NCI-H446 treated with DMSO at 0.1 percent for 48 hours (cell line): ENCODE measurements at regions not wholly inside any gene's neighbourhood (a gene's known extent, or its start where the extent isn't known, plus 50 kb on each side); places are given as distances from the start of the nearest gene placed in this dataset.
"Not testable (repeated sequence)": the region's sequence is repeated elsewhere in the genome, so short reads cannot be mapped to it uniquely, and the experiment has no call there.

Source experiments
- DNase-seq: peaks from one replicate; lab custom pipeline; 2025; lab: John Stamatoyannopoulos, UW

GRCh38 chr6:25160134-25160533, 119.0 kb upstream of the CARMIL1 start:
- DNase-seq, result not testable (repeated sequence)

- no peak for DNase-seq
Measured at GRCh38 chr6:25165177-25165576, 114.0 kb upstream of the CARMIL1 start.

DNA sequence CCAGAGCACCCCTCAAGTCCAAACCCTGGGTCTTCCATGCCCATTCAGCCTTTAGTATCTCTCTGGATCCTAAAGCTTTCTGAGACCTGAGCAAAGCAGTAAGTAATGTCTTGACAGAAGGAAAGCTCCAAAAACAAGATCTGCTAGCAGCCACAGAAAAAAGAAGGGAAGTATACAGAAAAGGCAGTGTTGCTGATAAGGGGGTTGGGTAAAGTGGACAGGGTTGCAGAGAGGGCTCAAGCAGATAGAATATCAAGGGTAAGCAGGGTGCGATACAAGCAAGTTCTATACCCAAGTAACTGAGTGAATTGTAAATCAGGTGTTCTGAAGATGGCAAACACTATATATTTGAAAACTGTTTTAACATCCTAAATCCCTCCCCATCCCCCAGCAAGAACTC, 113.4 kb upstream of the CARMIL1 start:
- no peak for DNase-seq

GRCh38 chr6:25166955-25167748, 112.0 kb upstream of the CARMIL1 start:
- no peak for DNase-seq

DNA sequence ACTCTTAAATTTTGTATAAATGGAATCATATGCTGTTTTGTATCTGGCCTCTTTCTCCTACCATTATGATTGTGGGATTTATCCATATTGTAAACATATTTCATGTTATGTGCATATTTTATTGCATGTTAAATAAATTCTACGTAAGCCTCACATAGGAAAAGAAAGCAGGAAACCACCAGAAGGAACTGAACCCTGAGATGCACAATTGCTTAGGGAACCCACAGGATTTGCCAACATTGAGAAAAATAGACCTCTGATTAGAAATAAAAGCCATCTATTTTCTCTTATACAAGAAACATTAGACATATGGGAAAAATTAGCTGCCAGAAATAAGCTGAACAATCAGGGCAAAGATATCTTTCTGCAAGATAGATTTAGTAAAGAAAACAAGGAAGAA, 111.2 kb upstream of the CARMIL1 start:
- no peak for DNase-seq

- DNase-seq, result no peak
Measured at GRCh38 chr6:25168637-25169036, 110.5 kb upstream of the CARMIL1 start.

DNA sequence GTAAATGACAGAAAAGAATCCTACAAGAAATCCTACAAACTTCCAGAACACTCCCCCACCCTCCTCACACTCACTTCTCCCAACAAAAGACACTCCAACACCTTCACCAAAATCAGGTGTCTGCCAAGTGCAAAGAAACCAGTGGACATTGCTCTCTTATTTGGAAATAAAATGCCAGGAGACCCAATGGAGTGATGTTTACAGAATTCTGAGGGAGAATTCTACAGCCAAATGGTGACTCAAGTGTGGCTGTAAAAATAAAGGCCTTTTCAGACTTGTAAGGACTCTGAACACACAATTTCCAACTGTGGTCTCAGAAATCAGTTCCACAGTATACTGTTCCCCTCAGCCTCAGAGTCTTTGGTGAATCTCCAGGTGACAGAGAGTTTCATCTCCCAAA, 109.6 kb upstream of the CARMIL1 start:
- DNase-seq, result no peak

GRCh38 chr6:25169961-25170360, 109.2 kb upstream of the CARMIL1 start:
- DNase-seq, result no peak

GRCh38 chr6:25170640-25171039, 108.5 kb upstream of the CARMIL1 start:
- DNase-seq, result no peak

DNA sequence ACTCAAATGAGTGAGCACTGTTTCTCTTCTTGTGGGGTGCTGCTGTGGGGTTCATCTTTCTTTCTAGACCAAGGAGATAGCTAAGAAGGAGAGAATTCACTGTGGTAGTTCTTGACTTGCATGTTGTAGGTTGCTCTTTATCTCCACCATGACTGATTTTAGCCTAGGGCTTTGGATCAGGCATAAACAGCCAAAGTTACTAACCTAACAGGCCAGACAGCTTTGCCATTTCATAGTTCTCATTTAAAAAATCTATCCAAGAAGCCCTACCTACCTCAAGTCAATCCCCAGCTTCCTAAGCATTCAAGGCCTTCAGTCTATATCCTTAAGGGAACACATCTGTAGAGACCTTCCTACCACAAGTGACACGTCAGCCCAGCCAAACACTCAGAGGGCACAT, 107.9 kb upstream of the CARMIL1 start:
- no peak for DNase-seq

- DNase-seq, result no peak
Measured at GRCh38 chr6:25172819-25173218, 106.4 kb upstream of the CARMIL1 start.

DNA sequence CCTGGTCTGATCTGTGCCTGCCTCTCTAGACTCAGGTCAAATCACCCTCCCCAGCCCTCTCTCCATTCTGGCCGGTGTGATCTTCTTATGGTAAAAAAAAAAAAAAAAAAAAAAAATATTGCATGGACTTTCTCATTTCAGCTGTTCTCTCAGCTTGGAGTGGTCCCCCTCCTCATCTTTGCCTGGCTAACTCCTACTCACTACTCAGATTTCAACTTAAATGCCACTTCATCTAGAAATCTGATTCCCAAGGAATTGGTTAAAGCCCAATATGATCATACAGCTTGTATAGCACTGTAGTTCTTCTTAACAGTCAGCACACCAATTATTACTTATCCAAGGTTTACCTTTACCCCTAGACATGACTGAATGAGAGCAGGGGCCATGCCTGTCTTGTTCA, 105.9 kb upstream of the CARMIL1 start:
- no peak for DNase-seq

DNA sequence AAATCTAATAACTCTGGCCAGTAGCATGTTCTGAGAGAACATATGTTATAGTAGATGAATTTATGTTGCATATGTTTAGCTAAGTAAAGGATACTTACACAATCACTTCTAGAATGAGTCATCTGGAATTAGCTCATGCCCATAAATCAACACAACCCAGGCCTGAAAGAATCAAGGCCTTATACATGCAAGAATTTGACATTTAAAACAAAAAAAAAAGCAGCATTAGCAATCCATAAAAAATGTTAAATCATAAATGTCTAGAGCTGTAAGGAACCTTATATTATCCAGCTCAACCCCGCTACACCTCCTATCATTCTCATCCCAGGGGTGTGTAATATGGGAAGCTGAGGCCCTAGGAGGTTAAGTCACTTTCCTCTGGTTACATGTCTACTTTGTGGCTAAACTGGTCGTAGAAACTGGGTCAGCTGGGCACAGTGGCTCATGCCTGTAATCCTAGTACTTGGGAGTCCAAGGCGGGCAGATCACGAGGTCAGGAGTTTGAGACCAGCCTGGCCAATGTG, 105.2 kb upstream of the CARMIL1 start:
- no peak for DNase-seq

- DNase-seq, result no peak
Measured at GRCh38 chr6:25174678-25175077, 104.5 kb upstream of the CARMIL1 start.

DNA sequence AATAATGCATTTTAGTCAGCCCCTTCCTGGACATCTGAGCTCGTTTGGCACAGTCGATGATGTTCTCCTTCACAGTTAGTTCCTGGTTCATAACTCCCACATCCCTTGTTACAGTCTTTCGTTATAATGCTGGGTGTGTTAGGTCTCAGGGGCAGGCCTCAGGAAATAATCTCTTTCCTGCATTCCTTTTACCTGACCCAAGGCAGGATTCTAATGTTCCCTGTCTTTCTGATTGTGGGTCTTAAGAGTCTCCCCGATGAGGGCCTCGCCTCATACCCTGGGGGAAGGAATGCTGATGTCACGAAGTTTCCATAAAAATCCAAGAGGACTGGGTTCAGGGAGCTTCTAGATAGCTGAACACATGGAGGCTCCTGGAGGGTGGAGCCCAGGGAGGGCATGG, 104.0 kb upstream of the CARMIL1 start:
- DNase-seq, result no peak

GRCh38 chr6:25175681-25176080, 103.5 kb upstream of the CARMIL1 start:
- no peak for DNase-seq

GRCh38 chr6:25176466-25176865, 102.7 kb upstream of the CARMIL1 start:
- no peak for DNase-seq

- DNase-seq, result no peak
Measured at GRCh38 chr6:25177500-25178028, 101.6 kb upstream of the CARMIL1 start.

GRCh38 chr6:25178336-25179035, 100.7 kb upstream of the CARMIL1 start:
- DNase-seq, result no peak

DNA sequence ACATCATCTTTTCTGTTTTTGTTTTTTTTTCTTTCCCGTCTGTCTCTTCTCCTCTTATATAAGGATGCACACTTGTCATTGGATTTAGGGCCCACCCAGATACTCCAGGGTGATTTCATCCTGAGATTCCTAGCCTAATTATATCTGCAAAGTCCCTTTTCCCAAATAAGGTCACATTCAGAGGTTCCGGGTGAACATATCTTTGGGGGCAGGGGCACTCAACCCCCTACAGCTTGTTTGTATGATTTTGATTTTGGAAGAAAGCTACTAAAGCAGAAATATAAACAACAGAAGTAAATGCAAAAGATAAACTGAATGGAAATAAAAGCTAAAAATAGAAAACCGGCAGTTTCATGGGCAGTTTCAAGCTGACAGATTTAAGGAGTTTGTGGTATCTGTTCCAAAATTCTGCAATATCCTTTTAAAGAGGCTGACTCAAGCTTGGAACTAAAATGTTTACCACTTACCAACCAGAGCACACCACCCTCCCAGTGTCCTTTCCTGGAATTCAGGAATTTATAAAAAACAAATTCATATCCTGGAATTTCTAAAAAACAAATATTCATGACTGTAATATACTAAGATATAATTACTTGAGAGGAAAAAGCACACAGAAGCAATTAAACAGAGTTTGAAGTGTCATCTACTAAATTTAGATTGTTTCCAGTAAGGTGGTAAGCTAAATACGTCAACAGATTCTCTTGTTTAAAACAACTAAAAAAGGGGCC, 100.0 kb upstream of the CARMIL1 start:
- DNase-seq, result no peak

DNA sequence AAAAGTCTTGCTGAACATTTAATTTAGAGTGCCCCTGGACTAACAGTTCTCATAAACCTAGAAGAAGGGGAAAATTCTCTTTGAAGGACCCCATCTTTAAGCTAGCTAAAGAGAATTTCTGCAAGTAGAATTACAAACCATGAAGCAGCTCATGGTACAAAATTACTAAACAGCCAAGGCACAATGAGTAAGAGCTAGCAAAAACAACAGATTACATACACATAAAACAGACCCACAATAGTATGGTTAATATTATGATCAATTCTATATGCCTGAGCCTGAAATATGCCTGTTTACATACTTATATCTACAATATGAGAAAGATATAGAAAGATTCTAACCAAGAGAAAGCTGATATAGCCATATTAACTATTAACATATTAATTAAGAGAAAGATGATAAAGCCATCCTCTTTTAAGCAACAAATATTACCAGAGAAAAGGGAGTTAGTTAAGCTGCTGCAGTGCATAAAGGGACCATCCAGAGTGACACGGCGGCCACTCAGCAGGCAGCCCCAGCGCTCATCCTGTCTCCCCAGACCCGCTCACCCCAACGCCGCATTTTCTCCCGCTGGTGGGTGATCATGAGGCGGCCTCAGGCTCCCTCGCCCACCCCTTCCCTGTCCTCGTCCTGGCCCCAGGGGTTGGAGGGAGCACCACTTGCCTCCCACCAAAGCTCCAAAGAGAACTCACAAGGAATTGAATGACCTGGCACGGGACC, 98.4 kb upstream of the CARMIL1 start:
- no peak for DNase-seq

DNA sequence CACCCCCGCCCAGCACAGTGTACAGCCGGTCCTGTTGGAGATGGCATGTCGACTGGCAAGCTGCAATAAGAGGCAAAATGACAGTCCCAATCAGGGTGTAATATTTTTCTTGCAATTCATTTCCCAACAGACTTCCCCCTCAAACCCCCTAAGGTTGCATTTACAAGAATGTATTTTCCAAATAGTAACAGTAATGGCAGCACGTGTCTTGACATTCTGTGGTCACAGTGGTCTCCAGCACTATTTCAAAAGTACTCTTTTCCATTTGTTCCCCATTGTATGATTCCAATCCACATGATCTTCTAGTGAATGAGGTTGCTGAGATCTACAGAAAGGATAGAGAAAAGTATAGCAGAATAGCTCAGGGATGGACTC, 97.8 kb upstream of the CARMIL1 start:
- DNase-seq, result no peak
